ENCODE measurements at regions not wholly inside any gene's neighbourhood (a gene's known extent, or its start where the extent isn't known, plus 50 kb on each side); places are given as distances from the start of the nearest gene placed in this dataset.
A peak's percentile ranks its signal among the peaks of the same experiment; 100 is the strongest.

- no peak for DNase-seq
Measured at GRCh38 chr2:106572541-106573450, 85.6 kb downstream of the CD8B2 start.

GRCh38 chr2:106573773-106574172, 86.6 kb downstream of the CD8B2 start:
- DNase-seq, result no peak

DNA sequence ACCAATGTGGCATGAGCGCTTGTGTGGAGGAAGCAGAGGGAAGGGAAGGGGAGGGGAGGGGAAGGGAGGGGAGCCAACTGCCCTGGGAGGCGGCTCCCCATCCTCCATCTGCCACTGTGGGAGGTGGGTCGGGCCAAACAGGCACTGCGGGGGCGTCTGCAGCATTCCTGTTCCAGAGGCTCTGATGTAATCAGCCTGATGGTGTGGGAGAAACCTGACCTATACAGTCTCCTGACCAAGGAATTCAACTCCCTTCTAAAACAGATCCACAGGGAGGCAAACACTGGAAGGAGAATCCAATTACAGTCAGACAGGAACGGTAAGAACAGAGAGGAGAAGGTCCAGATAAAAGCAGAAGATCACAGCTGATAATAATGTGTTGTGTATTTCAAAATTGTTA, 88.8 kb downstream of the CD8B2 start:
- no peak for DNase-seq

DNA sequence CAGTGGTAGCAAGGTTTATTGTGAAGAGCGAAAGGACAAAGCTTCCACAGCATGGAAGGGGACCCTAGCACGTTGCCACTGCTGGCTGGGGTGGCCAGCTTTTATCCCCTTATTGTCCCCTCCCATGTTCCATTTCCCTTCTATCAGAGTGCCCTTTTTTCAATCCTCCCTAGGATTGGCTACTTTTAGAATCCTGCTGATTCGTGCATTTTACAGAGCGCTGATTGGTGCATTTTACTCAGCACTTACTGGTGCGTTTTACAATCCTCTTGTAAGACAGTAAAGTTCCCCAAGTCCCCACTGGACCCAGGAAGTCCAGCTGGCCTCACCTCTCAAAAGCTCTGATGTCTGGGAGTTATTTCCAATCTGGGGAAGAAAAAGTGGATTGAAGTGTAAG, 90.1 kb downstream of the CD8B2 start:
- DNase-seq, result no peak

GRCh38 chr2:106579750-106580197, 92.6 kb downstream of the CD8B2 start:
- no peak for DNase-seq

GRCh38 chr2:106580241-106580640, 93.1 kb downstream of the CD8B2 start:
- DNase-seq, result no peak

GRCh38 chr2:106581328-106581727, 94.2 kb downstream of the CD8B2 start:
- DNase-seq, result no peak

DNA sequence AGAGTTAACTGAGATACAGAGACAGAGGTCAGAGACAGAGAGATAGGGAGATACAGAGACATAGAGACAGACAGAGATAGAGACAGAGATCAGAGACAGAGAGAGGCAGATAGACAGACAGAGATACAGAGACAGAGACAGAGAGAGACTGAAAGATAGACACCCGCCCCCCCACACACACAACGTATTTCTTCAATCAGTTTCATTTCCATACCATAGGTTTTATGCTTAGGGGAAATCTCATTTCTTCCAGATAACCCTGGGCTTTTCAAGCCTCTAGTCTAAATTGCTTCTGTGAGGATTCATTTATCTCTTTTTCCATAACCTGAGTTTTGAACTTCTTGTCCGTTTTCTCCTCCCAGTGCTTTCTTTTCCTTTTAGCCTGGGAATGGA, 94.6 kb downstream of the CD8B2 start:
- DNase-seq, result no peak

- peak; percentile 24 for DNase-seq
Measured at GRCh38 chr2:106582148-106583143, 95.3 kb downstream of the CD8B2 start.

DNA sequence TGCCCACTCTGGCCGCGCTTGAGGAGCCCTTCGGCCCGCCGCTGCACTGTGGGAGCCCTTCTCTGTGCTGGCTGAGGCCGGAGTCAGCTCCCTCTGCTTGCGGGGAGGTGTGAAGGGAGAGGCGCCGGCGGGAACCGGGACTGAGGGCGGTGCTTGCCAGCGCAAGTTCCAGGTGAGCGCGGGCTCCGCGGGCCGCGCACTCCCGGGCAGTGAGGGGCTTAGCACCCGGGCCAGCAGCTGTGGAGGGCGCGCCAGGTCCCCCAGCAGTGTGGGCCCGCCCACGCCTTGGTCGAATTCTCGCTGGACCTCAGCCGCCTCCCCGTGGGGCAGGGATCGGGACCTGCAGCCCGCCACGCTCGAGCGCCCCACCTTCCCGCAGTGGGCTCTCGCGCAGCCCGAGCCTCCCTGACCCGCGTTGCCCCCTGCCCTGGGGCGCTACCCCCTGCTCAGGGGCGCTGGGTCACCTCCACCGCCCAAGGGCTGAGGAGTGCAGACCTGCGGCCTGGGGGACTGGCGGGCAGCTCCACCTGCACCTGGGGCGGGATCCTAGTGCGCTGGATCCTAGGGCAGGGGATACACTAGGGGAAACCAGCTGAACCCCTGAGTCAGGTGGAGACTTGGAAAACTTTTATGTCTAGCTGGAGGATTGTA, 97.3 kb downstream of the CD8B2 start:
- no peak for DNase-seq

- no peak for DNase-seq
Measured at GRCh38 chr2:106596844-106597243, 109.7 kb downstream of the CD8B2 start.

DNA sequence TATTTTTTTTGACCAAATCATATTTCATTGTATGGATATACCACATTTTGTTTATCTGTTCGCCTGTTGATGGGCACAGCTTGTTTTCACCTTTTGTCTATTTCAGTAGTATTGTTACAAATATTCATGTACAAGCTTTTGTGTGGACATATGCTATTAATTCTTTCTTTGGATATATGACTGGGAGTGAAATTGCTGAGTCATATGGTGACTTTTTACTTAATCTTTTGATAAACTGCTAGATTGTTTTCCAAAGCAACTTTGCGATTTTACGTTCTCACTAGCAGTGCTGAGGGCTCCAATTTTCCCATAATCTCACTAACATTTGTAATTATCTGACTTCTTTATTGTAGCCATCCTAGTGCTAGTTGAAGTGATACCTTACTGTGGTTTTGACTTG, 112.4 kb downstream of the CD8B2 start:
- DNase-seq, result no peak

DNA sequence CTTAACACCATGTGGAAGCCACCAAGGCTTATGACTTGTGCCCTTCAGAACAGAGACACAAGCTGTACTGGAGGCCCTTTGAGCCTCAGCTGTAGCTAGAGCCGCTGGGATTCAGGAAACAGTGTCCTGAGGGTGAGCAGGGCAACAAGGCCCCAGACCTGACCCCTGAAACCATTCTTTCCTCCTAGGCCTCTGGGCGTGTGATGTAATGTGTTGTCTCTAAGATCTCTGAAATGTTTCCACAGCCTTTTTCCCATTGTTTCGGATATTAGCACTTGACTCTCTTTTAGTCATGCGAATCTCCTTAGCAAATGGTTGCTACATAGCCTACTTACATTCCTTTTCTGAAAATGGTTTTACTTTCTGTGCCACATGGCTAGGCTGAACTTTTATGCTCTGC, 114.9 kb downstream of the CD8B2 start:
- DNase-seq, result no peak

DNA sequence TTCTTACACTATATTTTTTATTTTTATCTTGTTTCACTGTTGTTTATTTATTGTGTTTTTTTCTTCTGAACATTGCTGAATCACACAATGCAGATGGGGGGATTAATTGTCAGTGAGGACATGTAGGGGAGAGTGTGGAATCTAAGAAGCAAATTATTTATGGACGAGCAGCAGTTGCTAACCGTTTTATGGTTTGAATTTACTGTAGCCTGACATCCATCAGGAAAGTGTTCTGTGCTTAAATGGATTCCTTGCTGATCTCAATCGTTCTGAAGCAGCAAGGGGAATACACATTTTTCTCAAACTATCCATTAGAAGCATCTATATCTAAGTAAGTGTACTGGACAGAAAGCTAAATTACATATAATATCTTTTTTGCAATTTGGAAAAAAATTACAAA, 119.5 kb downstream of the CD8B2 start:
- no peak for DNase-seq

DNA sequence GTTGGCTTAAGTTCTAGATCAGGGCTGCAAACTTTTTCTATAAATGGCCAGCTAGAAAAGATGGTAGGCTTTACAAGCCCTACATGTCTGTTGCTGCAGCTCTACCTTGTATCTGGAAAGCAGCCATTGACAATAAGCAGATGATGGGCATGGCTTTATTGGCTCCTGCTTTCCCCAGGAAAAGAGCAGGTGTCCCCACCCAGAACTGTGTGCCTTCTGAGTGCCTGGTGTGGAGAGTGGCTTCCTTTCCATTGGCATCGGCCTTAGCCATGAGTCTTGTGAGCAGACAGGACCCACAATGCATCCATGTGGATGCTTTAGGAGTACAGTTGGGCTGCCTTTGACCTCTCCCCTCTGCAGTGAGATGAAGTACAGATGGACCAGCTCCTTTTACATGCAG, 120.2 kb downstream of the CD8B2 start:
- DNase-seq, result no peak

DNA sequence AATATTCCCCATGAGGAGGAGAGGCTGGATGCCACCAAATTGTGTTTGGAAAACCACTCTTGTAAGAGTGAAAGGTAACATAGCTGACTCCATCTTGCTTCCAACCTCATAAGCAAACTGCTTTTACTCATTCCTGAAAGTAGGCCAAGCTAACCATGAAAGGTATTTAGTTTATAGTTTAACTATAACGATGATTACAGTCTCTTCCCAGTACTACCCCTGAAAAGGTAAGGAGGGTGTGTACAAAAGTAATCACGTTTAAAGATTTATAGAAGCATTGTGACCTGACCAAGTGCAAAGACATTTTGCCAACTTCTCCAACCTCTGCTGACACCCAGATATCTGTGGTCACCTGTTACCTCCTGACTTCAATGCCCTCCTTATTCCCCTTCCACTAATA, 122.6 kb downstream of the CD8B2 start:
- DNase-seq, result no peak

- no peak for DNase-seq
Measured at GRCh38 chr2:106614511-106615291, 127.5 kb downstream of the CD8B2 start.

DNA sequence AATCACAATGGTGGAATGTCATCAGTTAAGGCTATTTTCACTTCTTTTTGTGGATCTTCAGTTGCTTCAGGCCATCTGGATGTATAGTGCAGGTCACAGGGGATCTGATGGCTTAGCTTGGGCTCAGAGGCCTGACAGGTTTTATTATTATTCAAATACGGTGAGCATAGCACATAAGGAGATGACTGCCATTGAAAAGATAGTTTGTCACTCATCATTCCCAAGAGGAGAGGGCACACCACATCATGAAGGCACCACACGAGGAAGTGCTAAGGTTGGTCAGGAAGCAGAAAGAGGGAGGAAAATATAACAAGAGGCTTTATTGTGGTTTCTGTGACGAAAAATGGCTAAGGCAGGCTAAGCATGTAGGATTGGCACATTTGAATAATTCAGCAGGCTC, 131.4 kb downstream of the CD8B2 start:
- no peak for DNase-seq

GRCh38 chr2:106623456-106623855, 136.3 kb downstream of the CD8B2 start:
- no peak for DNase-seq

DNA sequence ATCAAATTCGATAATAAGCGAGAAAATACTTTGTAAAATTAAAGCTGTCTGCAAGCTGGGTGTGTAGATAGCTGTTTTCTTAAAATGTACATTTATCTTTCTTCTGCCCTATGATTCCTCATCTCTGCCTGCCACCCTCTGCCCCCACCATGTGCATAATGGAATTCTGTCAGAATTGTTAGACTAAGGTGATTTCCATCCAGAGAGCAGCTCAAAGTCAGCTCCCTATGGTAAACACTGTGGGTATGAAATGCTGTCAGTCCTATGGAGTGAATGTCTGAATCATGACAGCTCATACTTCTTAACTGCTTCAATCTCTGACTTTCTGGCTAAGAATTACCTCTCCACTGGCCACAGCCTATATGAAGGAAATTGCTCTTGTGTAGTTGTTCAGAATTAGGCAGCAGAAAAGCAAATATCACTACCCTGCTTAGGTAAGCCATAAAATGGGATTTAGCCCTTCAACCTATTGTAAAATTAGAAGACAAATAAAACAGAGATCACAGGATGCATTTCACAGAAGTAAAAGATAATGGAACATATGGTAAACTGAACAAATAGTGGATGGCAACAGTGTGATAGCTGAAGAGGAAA, 137.7 kb downstream of the CD8B2 start:
- DNase-seq, result no peak

DNA sequence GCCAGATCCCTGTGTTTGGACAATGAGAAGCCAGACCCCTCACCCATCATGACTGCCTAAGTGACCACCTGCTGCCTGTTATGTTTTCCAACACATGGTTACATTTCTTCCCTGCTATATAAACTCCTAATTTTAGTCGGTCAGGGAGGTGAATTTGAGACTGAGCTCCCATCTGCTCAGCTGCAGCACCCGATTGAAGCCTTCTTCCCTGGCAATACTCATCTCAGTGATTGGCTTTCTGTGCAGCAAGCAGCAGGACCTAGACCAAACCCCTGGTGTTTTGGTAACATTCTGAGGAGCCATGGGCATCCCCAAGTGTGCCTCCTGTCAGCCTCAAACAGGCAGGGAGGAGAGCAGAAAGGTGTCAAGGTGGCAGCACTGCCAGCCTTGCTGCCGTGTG, 141.2 kb downstream of the CD8B2 start:
- DNase-seq, result no peak

DNA sequence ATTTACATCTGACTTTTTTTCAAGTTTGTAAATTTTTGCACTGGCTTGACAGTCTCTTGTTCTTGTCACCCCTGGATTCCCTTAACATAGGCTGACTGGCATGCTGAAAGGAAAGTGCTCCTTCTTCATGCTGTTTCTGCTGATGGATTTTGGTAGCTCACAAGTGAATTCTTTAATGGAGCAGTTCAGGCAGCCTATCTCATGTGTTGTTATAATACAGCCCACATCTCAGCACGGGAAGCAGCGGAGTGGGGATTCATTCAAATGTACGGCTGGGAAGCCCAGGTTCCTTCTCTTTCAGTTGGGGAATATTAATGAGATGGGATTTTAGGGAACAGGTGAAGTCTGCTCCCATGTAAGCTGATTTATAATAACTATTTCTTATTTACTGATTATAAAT, 142.8 kb downstream of the CD8B2 start:
- no peak for DNase-seq

Data from CD4-positive, alpha-beta T cell treated with Interferon gamma for 1 hour (primary cell).